GM12865 (cell line): ENCODE measurements at regions not wholly inside any gene's neighbourhood (a gene's known extent, or its start where the extent isn't known, plus 50 kb on each side); places are given as distances from the start of the nearest gene placed in this dataset.

Source experiments
- DNase-seq: peaks from one replicate; pipeline ENCODE4 v3.0.0; 2010; ENCODE audit warnings: low read depth
- H3K4me3 ChIP-seq: 2 replicates; pipeline ENCODE4 v1.5.1; 2011; ENCODE audit warnings: mild to moderate bottlenecking, low read depth, low read length, control low read depth
- TF ChIP-seq, protein P1 (sequence below): IDR thresholded peaks from 2 replicates; pipeline ENCODE4 v1.5.1; 2011; ENCODE audit warnings: low read length, control low read depth, low read depth, inconsistent platforms; ENCODE audit not compliant: insufficient read depth; ENCODE audit errors: missing control alignments

DNA sequence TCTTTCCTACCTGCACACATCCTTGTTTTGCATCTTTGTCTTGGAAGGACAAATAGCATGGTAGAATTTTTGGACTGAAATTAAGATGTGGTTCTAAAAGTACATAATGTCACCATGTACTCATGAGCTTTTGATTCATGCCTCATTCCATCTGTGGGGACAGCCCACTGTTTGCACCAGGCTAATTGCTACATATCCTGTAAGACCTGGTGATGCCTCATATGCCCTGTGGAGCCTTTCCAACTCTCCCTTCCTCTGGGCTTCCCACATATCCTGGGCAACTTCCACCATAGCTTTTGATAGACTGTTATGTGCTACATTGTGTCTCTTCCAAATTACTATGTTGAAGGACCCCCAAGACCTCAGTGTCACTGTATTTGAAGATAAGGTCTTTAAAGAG is 213.6 kb upstream of the PREP start:
- no peak for DNase-seq
- TF ChIP-seq, protein P1, sequence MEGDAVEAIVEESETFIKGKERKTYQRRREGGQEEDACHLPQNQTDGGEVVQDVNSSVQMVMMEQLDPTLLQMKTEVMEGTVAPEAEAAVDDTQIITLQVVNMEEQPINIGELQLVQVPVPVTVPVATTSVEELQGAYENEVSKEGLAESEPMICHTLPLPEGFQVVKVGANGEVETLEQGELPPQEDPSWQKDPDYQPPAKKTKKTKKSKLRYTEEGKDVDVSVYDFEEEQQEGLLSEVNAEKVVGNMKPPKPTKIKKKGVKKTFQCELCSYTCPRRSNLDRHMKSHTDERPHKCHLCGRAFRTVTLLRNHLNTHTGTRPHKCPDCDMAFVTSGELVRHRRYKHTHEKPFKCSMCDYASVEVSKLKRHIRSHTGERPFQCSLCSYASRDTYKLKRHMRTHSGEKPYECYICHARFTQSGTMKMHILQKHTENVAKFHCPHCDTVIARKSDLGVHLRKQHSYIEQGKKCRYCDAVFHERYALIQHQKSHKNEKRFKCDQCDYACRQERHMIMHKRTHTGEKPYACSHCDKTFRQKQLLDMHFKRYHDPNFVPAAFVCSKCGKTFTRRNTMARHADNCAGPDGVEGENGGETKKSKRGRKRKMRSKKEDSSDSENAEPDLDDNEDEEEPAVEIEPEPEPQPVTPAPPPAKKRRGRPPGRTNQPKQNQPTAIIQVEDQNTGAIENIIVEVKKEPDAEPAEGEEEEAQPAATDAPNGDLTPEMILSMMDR: no peak

DNA sequence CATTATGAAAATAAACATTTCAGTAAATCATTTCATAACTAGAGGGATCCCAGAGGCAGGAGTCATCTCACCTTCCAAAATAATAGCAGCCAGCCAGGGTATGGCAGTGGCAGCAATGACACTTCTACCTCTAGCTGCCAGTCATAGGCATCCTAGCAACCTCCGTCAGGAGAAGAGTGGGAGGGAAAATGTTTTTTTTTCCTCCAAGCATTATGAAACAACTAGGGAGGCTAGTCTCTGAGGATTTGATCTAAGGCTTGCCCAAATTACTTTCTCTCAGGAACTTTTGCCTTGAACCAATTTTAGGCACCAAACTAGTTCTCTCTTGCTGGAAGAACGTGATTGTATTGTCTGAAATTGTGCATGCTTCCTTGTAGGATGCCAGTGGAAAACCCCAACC is 208.7 kb upstream of the PREP start:
- DNase-seq: no peak
- TF ChIP-seq, protein P1: no peak

More for the DNA sequence above, 213.6 kb upstream of the PREP start:
- no peak overlapping the region for H3K4me3 ChIP-seq

DNA sequence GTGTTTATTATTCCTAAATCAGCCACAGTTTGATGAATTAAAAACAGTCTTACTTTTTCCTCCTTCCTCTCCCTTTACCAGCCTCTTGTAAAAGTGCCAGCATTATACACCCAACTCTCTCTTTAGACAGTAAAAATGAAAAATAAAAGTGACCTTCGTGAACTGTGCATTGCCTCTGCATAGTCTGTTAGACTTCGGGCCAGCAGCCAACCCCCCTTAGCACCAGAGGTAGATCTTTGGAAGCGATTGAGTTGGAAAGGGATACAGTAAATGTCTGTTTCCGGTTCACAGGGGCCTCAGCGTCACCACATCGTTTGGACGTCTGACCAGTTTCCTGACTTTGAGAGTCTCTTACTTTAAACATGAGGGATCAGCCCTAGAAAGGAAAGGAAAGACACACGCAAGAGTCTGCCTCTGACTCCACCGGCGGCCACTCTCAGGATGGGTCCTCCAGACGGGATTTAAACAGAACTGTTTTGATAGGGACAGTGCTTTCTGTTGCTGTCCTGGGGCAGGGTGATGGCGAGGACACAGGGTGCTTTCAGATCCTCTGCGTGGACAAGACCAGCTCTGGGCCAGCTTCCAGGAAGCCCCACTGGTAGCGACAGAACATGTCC is 206.6 kb upstream of the PREP start:
- DNase-seq: no peak
- TF ChIP-seq, protein P1: no peak
- H3K4me3 ChIP-seq: no peak overlapping the region

More for the DNA sequence above, 208.7 kb upstream of the PREP start:
- no peak overlapping the region for H3K4me3 ChIP-seq

DNA sequence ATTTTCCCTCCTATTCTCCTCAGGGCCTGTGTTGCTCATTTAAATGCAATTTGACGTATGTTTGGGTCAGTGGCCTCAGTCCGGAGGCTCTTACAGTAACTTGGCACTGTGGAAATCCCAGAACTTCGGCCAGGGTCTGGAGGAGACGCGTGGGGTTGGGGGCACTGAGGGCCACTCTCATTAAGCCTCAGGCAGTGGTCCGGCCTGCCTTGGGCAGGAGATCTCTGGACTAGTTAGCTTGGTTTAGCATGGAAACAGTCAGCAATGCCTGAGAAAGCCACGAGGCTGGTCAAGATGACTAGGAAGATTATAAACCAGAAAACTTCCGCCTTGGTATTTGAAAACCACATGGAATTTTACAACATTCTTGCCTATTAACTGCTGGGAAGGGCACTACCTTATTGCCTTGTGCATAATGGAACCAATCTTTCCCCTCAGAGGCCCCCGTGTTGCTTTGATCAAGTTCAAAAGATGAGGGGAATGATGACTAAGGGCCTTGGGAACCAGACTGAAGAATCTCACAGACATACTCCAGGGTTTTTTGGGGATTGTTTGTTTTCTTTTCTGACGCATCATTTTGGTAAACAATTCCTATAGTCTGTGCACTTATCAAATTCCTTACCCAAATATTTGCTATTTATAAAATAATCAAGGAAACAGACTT is 206.0 kb upstream of the PREP start:
- TF ChIP-seq, protein P1: no peak
- no peak for DNase-seq
- H3K4me3 ChIP-seq: no peak overlapping the region

DNA sequence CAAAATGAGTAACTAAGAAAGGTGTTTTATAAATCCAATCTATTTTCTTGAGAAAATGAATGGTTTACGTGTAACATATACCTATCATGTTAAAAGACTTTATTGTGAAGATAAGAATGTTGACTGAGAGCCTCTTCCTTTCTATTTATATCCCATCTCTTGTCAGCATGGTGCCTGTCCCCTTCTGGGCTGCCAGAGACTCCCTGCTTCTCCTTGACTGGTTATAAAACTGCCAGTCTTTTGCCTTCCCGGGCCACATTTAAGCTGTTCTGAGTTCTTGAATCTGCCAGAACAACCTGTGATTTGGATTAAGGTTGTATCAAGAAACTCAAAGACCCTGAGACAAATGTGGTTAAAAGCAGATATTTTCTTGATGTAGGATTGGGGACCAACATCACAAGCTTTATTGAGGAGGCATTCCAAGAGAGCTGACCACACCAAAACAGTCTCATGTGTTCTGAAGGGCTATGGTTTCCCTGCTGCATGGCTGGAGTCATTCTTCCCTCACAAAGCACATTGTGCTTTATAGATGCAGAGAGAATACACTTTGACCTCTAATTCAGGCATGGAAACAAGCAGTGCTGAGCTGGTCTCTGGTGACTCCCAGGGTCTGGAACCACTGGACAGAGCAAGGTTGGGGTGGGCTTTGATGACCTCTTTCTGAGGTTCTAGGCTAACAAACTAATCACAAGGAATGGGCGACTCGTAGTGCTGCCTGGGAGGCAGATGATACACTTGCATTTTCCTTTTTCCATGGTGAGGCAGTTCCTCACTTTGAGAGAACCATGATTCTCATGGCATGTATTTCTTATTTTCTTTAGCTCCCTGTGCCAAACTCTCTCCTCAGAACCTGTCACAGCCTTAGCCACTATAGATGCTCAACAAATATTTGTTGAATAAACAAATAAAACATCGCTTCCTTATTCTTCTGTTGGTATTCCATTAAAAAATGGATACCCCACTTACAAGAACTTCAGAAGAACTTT is 205.0 kb upstream of the PREP start:
- TF ChIP-seq, protein P1: no peak
- no peak overlapping the region for H3K4me3 ChIP-seq
- no peak for DNase-seq

DNA sequence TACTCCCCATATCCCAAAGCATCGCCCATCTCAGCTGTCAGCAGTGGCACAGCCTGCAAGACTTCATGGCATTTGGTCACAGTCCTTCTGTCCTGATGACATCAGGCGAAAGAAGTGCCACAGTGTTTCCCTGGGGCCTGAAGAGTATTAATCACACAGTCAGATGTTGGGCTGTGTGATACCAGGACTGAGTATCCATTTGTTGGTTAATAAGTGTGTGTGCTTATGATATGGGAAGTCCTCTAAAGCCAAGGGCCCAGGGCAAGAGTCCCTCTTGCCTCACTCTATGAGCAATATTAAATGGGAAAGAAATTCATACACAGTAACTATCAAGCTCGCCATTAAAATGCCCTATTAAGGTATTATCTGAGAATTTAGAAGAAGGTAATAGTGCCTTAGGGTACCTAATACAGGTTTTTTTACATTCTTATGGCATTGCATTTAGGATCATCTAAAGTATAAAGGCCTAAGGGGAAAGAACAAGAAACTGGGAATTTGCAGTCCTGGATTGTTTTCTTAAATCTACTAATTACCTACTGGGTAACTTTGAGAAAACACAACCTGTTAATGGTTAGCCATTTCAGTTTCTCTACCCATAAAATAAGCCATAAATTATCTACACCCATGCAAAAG is 204.1 kb upstream of the PREP start:
- no peak for DNase-seq
- H3K4me3 ChIP-seq: no peak overlapping the region
- TF ChIP-seq, protein P1: no peak
